GM19035 (cell line): ENCODE measurements at regions not wholly inside any gene's neighbourhood (a gene's known extent, or its start where the extent isn't known, plus 50 kb on each side); places are given as distances from the start of the nearest gene placed in this dataset.
"Not testable (repeated sequence)": the region's sequence is repeated elsewhere in the genome, so short reads cannot be mapped to it uniquely, and the experiment has no call there.

Experiments used
- ATAC-seq: cut with Tn5 transposase; IDR thresholded peaks from one replicate; pipeline ENCODE4 v1.9.1; 2021; ENCODE audit not compliant: unreplicated experiment

- ATAC-seq: not testable (repeated sequence)
These were observed 240.9 kb upstream of the SFSWAP start for GRCh38 chr12:131469945-131470344.

- no peak for ATAC-seq
These were observed 239.5 kb upstream of the SFSWAP start for GRCh38 chr12:131471271-131471905.

GRCh38 chr12:131471946-131472732 is 238.8 kb upstream of the SFSWAP start:
- no peak for ATAC-seq

- ATAC-seq: no peak
These were observed 237.6 kb upstream of the SFSWAP start for GRCh38 chr12:131473261-131473660.

GRCh38 chr12:131473741-131474709 is 236.9 kb upstream of the SFSWAP start:
- ATAC-seq: no peak

- not testable (repeated sequence) for ATAC-seq
These were observed 235.9 kb upstream of the SFSWAP start for GRCh38 chr12:131475012-131475411.

GRCh38 chr12:131477613-131478012 is 233.3 kb upstream of the SFSWAP start:
- no peak for ATAC-seq

- no peak for ATAC-seq
These were observed 232.4 kb upstream of the SFSWAP start for GRCh38 chr12:131478468-131478867.

- no peak for ATAC-seq
These were observed 228.7 kb upstream of the SFSWAP start for GRCh38 chr12:131482199-131482598.

GRCh38 chr12:131482686-131483085 is 228.2 kb upstream of the SFSWAP start:
- ATAC-seq: no peak

- ATAC-seq: no peak
These were observed 224.2 kb upstream of the SFSWAP start for GRCh38 chr12:131486451-131487230.

- no peak for ATAC-seq
These were observed 223.3 kb upstream of the SFSWAP start for GRCh38 chr12:131487388-131488124.

- no peak for ATAC-seq
These were observed 221.2 kb upstream of the SFSWAP start for GRCh38 chr12:131489718-131490117.

GRCh38 chr12:131491155-131491554 is 219.7 kb upstream of the SFSWAP start:
- ATAC-seq: no peak

- no peak for ATAC-seq
These were observed 218.9 kb upstream of the SFSWAP start for GRCh38 chr12:131491916-131492490.

- ATAC-seq: no peak
These were observed 217.6 kb upstream of the SFSWAP start for GRCh38 chr12:131493068-131493826.

GRCh38 chr12:131494216-131494615 is 216.7 kb upstream of the SFSWAP start:
- no peak for ATAC-seq

- ATAC-seq: no peak
These were observed 216.0 kb upstream of the SFSWAP start for GRCh38 chr12:131494741-131495524.
